HG02571 (cell line): ENCODE measurements at regions not wholly inside any gene's neighbourhood (a gene's known extent, or its start where the extent isn't known, plus 50 kb on each side); places are given as distances from the start of the nearest gene placed in this dataset.
"Not testable (repeated sequence)": the region's sequence is repeated elsewhere in the genome, so short reads cannot be mapped to it uniquely, and the experiment has no call there.

Experiments
- ATAC-seq: cut with Tn5 transposase; IDR thresholded peaks from one replicate; pipeline ENCODE4 v1.9.1; 2021; ENCODE audit warnings: mild to moderate bottlenecking, moderate library complexity; ENCODE audit not compliant: unreplicated experiment

DNA sequence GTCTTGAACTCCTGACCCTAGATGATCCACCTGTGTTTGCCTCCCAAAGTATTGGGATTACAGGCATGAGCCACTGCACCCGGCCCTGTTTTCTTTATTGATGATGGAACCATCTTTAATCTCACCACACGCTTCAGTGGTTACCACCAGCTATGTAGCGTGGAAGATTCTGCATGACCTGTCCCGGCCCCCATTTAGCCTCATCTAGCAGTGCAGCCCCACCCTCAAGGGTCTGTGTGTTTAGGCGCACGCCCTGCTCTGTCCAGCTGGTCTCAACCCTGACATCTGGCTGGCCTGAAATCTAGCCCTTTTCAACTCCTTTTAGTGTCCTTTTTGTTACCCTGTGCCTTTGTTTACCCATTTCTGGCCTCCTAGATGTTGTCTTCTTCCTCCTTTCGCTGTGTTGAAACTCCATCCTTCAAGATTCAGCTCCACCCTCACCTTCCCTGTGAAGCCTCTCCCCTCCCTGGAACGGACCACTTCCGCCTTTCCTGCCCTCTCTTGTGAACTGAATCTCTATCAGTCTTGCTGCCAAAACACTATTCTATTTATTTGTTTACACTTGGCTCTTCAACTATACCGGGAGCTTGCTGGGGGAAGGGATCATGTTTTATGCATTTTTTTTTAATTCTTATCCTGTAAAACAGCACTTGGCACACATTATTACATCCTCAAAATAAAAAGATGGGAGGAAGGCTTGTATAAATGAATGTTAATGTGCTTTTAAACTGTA is 101.0 kb upstream of the MTHFD1L start:
- ATAC-seq = no peak

DNA sequence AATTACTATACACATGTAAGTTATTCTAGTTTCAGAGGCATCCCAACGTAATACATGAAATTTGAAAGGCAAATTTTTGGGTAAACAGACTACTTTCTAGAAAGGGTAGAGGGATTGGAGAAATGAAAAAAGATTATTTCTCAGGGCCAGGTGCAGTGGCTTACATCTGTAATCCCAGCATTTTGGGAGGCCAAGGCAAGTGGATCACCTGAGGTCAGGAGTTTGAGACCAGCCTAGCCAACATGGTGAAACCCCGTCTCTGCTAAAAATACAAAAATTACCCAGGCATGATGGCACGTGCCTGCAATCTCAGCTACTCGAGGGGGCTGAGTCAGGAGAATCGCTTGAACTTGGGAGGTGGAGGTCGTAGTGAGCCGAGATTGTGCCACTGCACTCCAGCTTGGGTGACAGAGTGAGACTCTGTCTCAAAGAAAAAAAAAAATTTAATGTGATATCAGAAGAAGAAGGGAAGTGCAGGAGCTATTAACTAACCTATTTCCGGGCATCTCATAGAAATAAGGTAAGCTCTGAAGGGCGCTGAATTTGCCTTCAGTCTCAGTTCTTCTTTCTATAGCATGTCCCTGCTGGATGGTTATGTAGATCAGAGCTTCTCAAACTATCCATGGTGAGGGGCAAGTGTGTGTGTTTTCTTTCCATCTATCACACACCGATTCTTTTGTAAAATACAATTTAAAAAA is 100.3 kb upstream of the MTHFD1L start:
- peak; percentile 87 for ATAC-seq

DNA sequence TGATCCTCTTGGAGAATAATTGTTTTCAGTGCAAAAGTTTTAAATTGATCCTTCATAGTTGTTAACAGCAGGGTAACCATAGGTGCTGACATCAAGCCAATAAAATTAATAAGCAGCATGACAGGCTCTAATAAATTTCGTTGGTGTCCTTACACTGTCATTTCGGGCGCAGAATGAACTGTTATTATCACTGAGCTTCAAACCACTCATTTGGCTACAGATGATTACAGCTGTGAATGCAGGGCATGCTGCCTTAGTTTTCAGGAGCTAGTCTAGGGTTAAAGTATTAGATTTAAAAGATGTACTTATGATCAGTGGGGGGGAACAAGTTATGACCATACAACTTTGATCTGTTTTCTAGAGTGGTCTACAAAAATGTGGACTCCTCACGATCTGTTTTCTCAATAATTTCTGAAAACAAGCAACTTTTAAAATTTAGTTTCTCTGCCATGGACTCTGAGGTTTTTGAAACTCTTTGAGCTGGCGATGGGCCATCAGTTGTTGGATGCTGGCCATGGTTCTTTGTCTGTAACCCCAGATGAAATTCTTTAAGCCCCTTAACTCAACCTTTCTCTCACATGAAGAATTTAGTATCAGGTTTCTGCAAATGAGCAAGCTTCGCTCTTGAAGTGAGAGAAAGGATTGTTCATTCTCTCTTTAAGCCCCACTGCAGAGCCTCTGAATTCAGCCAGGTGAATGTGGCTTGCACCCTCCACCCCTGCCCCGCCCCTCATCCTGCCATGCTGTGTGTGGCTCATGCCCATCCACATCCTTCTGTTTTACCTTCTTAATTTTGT is 99.1 kb upstream of the MTHFD1L start:
- no peak for ATAC-seq

DNA sequence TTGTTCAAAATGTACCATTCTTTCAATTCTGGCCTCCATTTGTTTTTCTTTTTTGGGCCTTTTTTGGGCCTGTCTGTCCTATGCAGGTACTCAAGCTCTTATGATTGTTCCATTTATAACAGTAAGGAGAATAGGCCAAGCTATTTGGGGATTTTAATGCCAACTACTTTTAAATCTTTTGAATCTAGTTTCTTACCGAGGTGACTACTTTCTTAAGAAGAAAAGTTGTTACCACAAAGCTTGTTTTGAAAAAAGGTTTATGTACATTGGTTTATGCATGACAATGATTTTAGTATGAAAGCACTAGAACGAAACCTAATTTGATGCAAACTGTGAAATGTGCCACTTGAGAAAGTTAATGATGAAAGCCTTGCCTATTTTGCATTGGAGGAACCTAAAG is 98.3 kb upstream of the MTHFD1L start:
- ATAC-seq = no peak

DNA sequence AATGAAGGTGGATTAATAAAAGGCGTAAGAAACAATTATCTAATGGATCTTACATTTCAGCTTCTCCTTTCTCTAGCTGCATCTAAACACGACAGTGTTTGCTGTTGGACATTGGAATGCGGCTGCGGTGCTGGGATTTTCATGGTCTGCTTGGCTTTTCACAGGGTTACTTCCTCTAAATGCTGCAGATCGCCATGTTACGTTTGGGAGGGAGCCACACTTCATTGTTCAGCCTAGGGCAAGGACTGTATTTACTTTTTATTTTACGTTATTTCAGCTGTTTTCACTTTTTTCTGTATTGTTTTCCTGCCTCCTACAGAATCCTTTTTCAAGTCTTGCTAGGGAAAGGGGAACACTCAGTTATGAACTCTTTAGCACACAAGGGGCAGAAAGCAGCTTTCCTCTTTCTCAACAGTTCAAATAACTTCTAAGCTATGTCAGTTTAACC is 97.9 kb upstream of the MTHFD1L start:
- ATAC-seq = no peak

DNA sequence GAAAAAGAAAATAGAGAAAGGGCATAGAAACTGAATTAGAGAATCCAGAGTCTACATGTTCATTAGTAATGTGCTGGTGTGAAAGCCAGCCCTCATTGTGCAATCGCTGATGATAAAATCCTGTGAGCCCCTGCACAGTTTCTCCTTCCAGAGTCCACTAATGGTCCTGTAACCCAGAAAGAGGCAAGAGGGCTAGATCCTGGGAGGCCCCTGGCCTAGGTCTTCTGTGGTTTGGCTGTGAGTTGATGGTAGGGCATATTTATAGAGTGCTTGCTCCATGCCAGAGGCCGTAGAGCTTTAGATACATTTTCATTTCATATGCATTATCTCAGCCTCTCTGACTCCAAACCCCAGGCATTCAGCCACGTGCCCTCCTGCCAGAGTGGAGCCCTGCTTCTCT is 94.9 kb upstream of the MTHFD1L start:
- no peak for ATAC-seq

DNA sequence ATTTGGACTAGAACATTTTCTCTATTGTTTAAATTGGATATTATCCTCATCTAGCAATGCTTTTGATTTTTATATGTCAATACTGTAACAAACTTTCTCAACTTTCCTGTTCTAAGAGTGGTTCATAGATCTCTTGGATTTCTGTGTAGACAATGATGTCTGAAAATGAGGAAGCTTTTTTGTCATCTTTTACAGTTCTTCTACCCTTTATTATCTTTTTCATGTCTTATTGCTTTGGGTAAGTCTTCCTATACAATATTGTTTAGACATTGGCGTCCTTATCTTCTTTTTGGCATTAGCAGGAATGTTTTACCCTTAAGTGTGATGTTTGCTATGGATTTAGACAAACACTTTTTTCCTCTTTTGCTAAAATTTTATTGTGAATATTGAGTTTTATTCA is 91.5 kb upstream of the MTHFD1L start:
- ATAC-seq = no peak

DNA sequence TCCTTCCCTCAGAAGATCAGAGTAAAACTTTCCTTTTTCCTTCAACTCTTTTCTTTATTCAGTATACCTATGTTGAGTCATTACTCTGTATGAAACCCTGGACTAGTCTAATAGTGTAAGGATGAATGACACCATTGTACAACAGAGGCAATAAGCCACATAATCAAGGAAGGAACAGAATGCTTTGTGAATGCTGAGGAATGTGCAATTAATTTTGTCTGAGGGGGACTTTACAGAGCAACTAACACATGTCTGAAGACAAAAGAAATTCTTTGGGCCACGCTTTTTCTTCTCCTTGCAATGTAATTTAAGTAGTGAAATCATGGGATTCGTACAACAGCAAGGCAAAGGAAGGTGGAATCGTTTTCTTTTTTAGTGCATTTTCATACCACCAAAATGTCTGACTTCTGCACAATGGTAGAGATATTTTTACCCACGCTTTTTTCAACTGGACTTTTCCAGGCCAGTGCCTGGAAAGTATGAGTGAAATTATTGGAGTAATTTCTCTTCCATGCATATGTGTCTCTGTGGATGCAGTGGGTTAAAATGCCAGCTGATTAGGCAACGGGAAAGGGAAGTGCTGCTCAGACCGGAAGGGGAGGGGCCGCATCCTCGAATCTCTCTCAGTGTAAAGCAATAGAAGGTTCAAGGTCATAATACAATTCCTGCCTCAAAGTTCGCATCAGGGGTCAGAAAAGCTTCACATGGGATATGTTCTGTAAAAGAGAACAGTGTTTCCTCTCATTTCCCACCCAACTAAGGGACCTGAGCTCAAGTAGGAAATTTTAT is 89.9 kb upstream of the MTHFD1L start:
- no peak for ATAC-seq

DNA sequence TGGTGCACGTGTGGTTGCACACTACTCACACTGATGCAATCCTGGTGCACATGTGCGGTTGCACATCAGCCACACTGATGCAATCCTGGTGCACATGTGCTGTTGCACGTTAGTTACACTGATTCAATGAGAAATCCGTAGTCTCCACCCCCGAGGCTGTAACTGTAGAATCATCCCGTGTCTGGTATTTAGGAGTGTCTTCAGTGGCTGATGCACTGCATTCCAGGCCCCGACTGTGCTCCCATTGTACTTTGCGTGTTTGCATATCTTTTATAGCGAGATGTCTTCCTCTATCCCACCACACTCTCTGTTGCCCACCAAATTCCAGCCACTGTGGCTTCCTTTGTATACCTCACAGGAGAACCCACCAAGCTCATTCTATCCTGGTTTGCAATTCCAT is 87.8 kb upstream of the MTHFD1L start:
- no peak for ATAC-seq

DNA sequence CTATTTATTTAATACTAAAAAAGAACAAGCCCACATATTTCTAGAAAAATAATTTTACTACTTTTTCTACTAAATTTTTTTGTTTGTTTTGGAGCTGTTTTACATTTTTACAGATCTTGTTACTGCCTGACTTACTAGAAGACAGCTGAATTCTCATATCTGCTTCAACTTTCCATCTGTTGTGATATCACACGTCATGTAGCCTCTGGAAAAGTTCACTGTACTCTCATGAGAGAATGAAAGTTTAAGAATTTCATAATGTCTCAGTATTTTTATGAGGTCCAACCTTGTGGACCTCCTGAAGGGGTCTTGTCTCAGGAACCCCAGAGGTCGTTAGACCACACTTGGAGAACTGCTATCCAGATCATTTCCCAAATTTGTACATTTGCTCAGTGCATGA is 81.7 kb upstream of the MTHFD1L start:
- ATAC-seq = no peak

DNA sequence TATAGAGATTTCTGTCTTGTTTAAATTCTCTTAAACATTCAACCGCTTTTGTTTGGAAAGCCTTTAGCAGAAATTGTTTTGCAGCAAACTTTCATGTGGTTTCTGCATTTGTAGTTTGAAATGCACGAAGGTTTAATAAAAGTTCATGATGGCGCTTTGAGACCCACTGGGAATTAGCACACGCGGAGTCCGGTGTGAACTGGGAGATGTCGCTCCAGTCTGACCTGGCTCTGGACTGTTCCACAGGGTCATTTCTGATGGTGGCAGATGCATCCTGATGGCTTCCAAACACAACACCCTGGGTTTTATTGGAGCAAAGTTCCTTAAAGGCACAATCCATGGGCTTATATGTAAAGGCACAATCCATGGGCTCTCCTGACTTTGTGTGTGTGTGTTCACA is 78.1 kb upstream of the MTHFD1L start:
- no peak for ATAC-seq

DNA sequence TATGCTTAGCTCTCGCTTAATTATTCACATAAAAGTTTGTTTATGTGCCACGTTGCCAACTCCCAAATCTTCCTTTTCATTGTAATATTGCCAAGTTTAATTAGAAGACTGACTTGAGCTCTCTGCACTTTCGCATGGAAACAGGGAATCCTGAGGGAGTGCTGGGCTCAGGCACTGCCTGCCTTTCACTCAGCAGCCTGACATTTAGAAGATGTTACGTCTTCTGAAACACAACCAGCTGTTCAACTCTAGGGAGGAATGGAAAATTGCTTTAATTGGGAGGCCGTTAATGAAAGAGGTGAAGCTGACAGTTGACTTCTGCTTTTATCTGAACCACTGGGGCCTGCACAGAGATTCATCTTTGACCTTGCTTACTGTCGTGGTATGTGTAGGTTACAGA is 77.4 kb upstream of the MTHFD1L start:
- no peak for ATAC-seq

DNA sequence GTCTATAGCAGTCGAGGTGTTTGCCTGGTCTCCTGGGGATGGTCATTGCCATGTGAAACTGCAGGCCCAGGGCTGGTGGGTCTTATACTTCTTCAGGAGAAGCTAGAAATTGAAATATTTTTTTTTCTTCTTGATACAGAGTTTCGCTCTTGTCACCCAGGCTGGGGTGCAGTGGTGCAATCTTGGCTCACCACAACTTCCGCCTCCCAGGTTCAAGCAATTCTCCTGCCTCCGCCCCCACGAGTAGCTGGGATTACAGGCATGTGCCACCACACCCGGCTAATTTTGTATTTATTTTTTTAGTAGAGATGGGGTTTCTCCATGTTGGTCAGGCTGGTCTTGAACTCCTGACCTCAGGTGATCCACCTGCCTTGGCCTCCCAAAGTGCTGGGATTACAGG is 75.6 kb upstream of the MTHFD1L start:
- not testable (repeated sequence) for ATAC-seq

DNA sequence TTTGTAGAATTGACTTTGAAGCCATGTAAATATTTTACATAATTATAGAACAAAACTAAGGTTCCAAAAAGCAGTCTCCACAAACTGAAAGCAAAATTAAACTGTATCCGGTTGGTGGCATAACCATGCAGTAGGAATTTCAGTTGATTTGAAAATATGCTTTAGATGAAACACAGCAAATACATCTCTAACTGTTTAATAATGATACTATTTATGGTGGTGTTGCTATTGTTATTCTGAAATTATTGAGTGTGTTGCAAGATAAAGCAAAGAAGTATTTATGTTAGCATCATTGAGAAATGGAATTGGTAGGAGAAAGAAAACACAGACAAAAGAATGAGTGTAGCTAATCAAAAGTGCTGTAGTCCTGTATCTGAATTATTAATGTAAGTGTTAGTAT is 73.8 kb upstream of the MTHFD1L start:
- no peak for ATAC-seq

DNA sequence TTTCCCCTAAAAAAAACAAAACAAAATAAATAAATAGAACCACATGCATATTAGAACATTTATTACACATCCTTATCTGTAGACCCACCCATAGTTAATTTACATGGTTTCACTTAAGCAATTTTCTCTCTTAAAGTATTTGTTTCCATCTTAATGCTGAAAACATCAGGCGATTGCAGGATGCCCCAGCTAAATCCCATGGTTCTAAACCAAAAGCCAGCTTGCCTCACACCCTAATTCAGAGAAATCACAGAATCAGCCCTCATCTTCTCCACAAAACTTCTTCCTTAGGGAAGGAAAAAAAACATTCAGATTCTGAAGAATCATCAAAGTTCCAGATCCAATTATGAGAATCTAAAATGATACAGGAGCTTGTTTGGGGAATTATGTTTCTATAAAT is 67.6 kb upstream of the MTHFD1L start:
- no peak for ATAC-seq

DNA sequence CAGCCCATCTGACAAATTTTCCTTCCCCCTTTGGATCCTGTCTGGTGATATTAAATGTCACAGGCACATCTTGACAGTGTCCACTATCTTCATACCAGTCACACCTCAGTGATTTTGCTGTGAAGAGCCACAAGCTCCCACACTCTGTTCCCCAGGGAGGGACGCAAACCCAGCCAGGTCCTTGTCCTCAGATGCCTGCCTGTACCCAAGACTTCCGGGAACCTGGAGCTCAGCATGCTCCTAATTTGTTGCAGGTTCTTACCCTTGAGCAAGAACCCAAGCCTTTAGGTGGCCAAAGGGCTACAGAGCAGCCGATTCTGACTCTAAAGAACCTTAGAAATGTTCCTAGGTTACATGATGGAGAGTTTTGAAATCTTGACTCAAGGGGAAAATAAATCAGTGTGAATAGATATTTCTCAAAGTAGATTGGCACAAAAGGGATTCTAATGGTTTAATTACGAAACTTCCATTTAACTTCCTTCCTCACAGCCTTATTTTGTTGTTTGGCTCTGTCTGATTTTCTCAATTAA is 66.2 kb upstream of the MTHFD1L start:
- ATAC-seq = no peak

DNA sequence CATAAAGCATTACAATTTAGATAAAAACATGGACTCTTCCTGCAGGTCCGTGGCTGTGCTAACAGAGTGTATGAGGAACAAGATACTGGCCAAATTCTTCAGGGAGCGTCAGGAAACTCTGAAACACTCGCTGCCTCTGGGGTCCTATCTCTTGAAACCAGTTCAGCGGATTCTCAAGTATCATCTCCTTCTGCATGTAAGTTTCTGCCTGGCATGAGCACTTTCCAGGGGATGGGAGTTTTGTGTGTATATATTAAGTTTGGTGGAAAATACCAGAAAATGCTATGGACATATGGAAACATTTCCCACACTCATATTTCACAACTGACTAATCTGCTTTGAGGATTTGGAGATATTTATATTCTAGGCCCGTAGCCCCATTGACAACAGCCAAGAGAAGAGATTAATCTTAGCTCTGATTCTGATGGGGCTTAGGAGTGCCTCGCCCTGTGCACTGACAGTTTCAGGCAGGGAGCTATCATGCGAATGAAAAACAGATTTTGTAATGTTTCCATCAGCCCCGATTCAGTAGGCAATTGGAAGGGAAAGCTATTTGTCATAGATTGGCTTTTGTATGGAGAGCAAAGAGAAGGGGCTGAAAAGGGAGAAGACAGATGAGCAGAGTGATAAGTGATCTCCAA is 64.7 kb upstream of the MTHFD1L start:
- no peak for ATAC-seq

DNA sequence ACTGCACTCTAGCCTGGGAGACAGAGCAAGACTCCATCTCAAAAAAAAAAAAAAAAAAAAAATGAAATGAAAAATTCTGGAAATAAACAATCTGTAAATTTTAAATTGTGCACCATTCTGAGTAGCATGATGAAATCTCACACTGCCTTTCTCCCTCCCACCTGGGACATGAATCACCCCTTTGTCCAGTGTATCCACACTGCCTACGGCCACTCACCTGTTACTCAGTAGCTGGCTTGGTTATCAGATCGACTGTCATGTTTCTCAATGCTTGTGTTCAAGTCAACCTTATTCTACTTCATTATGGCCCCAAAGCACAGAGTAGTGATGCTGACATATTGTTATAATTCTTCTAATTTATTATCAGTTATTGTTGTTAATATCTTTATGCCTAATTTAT is 58.7 kb upstream of the MTHFD1L start:
- no peak for ATAC-seq

DNA sequence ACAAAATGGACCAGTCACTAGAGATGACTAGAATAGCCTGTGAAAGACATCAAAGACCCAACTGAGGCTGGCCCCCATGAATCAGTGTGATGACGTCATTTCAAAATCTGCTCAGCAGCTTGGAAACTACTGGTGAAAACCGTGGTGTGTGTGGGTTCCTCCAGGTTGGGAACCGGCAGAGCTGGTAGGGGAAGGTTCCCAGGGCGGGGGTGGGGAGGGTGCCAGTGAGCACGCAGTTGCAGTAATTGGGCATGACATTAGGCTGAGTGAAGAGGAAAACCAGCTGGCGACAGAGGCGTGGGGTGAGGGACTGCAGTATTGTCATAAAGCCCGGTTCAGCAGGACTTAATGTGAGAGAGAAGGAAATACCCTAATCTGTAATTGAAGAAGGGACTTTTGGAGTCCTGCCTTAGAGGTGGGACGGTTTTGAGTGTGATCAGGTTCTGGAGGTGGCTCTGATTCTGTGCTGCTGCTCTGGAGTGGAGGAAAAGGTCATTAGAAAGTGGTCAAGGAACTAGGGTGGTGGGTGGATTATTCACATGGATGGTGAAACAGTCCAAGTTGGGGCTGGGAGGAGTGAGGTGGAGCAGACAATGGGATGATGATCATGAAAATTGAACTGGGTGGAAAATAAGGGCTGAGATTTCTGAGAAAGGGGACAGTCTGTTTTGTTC is 52.0 kb upstream of the MTHFD1L start:
- peak; percentile 55 for ATAC-seq

DNA sequence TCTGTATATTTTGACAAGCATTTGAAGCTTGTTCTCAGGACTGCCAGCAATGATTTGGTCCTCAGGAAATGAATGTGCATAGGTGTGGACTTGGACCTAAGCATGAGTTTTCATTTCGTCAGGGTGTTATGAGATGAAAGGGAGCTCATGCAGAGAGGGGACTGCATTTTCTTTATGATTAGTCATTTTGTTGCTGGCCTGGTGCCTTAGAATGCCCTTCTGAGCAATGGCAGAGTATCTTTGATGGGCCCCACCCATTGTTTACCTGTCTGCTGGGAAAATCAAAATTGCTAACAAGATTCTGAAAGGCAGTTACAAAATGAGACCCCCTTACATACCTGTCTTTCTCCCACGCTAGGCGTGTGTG is 51.5 kb upstream of the MTHFD1L start:
- ATAC-seq = peak; percentile 50
